SK-N-SH treated with all-trans-retinoic acid at 6 μM for 48 hours (cell line): ENCODE measurements at regions not wholly inside any gene's neighbourhood (a gene's known extent, or its start where the extent isn't known, plus 50 kb on each side); places are given as distances from the start of the nearest gene placed in this dataset.

ENCODE experiments used
- CSDC2 ChIP-seq: fragments of 250-450 bp; sonication (Bioruptor Pico); IDR thresholded peaks from 2 replicates; pipeline ENCODE4 v1.5.0; 2020; ENCODE audit warnings: mild to moderate bottlenecking, moderate library complexity
- OSR1 ChIP-seq: fragments of 250-450 bp; sonication (Bioruptor Pico); IDR thresholded peaks from 2 replicates; pipeline ENCODE4 v1.8.0; 2022; ENCODE audit warnings: moderate library complexity, mild to moderate bottlenecking, inconsistent platforms
- RARB ChIP-seq: fragments of 250-450 bp; sonication (Bioruptor Pico); IDR thresholded peaks from 2 replicates; pipeline ENCODE4 v1.8.0; 2021; ENCODE audit warnings: mild to moderate bottlenecking, moderate library complexity
- SNAI2 ChIP-seq: fragments of 250-450 bp; sonication (Bioruptor Pico); IDR thresholded peaks from 2 replicates; pipeline ENCODE4 v1.5.0; 2020; ENCODE audit warnings: mild to moderate bottlenecking, moderate library complexity
- ZNF8 ChIP-seq: fragments of 450-650 bp; formaldehyde crosslinking; IDR thresholded peaks from 2 replicates; pipeline ENCODE4 v1.5.0; 2020; ENCODE audit warnings: mild to moderate bottlenecking, moderate library complexity

GRCh38 chrX:42691196-42691595, 86.8 kb downstream of the PPP1R2C start:
- TF ChIP-seq CSDC2 (CRISPR knock-in tag) (no peak), RARB (no peak), ZNF8 (CRISPR knock-in tag) (no peak), SNAI2 (CRISPR knock-in tag) (no peak), OSR1 (CRISPR knock-in tag) (no peak)
